ENCODE measurements at regions not wholly inside any gene's neighbourhood (a gene's known extent, or its start where the extent isn't known, plus 50 kb on each side); places are given as distances from the start of the nearest gene placed in this dataset.
"Not testable (repeated sequence)": the region's sequence is repeated elsewhere in the genome, so short reads cannot be mapped to it uniquely, and the experiment has no call there.

GRCh38 chr3:96619475-96619874 is 194.9 kb upstream of the EPHA6 start:
- in situ Hi-C loops (cut with MboI; ENCODE audit: low pct_ligation_motif_present in 1 of 4, low pct_unique_long_range_greater_than_20kb in 1 of 4, low sequenced_read_pairs in 3 of 4), result no loop called here
- Histone ChIP-seq H3K4me1 (no peaks in the 10 kb centered on the region), H3K27me3 (no peaks in the 10 kb centered on the region), H3K36me3 (no peaks in the 10 kb centered on the region), H3K4me3 (no peak overlapping the region), H3K9me3 (no peaks in the 10 kb centered on the region), H3K27ac (no peak overlapping the region)
- intact Hi-C loops (cut with DNase I; ENCODE audit: low total_unique reads), result no loop called here
- DNase-seq, result no peak
- no peak for TF ChIP-seq POLR2A (IDR thresholded peaks at IDR 0.05)
- TF ChIP-seq POLR2AphosphoS5 (IDR thresholded peaks at IDR 0.05), result no peak
- TF ChIP-seq CTCF (IDR thresholded peaks at IDR 0.05), result no peak
- no peak for TF ChIP-seq EP300 (IDR thresholded peaks at IDR 0.05; ENCODE audit: low read depth)
- WGBS, 2 donors (ENCODE audit: low coverage in 1 of 2), result 92 to 100% methylated on average over 2 to 19 of the region's 20 CpGs

- in situ Hi-C loops (cut with MboI; ENCODE audit: low pct_ligation_motif_present in 1 of 4, low pct_unique_long_range_greater_than_20kb in 1 of 4, low sequenced_read_pairs in 3 of 4), result no loop called here
- no peak for DNase-seq
Measured at GRCh38 chr3:96622878-96623277, 191.5 kb upstream of the EPHA6 start.

GRCh38 chr3:96631050-96631449 is 183.3 kb upstream of the EPHA6 start:
- H3K4me1 ChIP-seq, result no peaks in the 10 kb centered on the region
- in situ Hi-C loops (cut with MboI; ENCODE audit: low pct_ligation_motif_present in 1 of 4, low pct_unique_long_range_greater_than_20kb in 1 of 4, low sequenced_read_pairs in 3 of 4), result no loop called here
- intact Hi-C loops (cut with DNase I; ENCODE audit: low total_unique reads), result no loop called here
- H3K4me3 ChIP-seq, result no peak overlapping the region
- 81% methylated on average over 1 of the region's 1 CpG; no CpG with 5 or more reads in 1 of the 2 donors for whole genome bisulfite sequencing, 2 donors (ENCODE audit: low coverage in 1 of 2)
- H3K9me3 ChIP-seq, result no peaks in the 10 kb centered on the region
- TF ChIP-seq POLR2A (IDR thresholded peaks at IDR 0.05), result no peak
- H3K27ac ChIP-seq, result no peak overlapping the region
- DNase-seq, result no peak
- H3K36me3 ChIP-seq, result no peaks in the 10 kb centered on the region
- no peaks in the 10 kb centered on the region for H3K27me3 ChIP-seq

More at GRCh38 chr3:96622878-96623277, 191.5 kb upstream of the EPHA6 start:
- intact Hi-C loops (cut with DNase I; ENCODE audit: low total_unique reads), result no loop called here
- Histone ChIP-seq H3K27ac (no peak overlapping the region), H3K9me3 (no peaks in the 10 kb centered on the region), H3K4me1 (no peaks in the 10 kb centered on the region), H3K36me3 (no peaks in the 10 kb centered on the region), H3K27me3 (no peaks in the 10 kb centered on the region), H3K4me3 (no peak overlapping the region)
- whole genome bisulfite sequencing, 2 donors (ENCODE audit: low coverage in 1 of 2), result 86% methylated on average over 2 of the region's 2 CpGs; no CpG with 5 or more reads in 1 of the 2 donors
- no peak for TF ChIP-seq EP300 (IDR thresholded peaks at IDR 0.05; ENCODE audit: low read depth)
- TF ChIP-seq CTCF (IDR thresholded peaks at IDR 0.05), result no peak
- TF ChIP-seq POLR2AphosphoS5 (IDR thresholded peaks at IDR 0.05), result no peak
- TF ChIP-seq POLR2A (IDR thresholded peaks at IDR 0.05), result no peak

- Histone ChIP-seq H3K4me1 (no peaks in the 10 kb centered on the region), H3K27me3 (no peaks in the 10 kb centered on the region), H3K27ac (no peak overlapping the region), H3K36me3 (no peaks in the 10 kb centered on the region), H3K9me3 (no peaks in the 10 kb centered on the region), H3K4me3 (no peak overlapping the region)
- 86% methylated on average over 19 of the region's 20 CpGs; no CpG with 5 or more reads in 1 of the 2 donors for WGBS, 2 donors (ENCODE audit: low coverage in 1 of 2)
- intact Hi-C loops (cut with DNase I; ENCODE audit: low total_unique reads) (no loop called here), in situ Hi-C loops (cut with MboI; ENCODE audit: low pct_ligation_motif_present in 1 of 4, low pct_unique_long_range_greater_than_20kb in 1 of 4, low sequenced_read_pairs in 3 of 4) (no loop called here)
- no peak for DNase-seq
- no peak for TF ChIP-seq POLR2A (IDR thresholded peaks at IDR 0.05)
- TF ChIP-seq EP300 (IDR thresholded peaks at IDR 0.05; ENCODE audit: low read depth), result no peak
Measured at GRCh38 chr3:96646596-96646995, 167.8 kb upstream of the EPHA6 start.

GRCh38 chr3:96657710-96658109 is 156.7 kb upstream of the EPHA6 start:
- in situ Hi-C loops (cut with MboI; ENCODE audit: low pct_ligation_motif_present in 1 of 4, low pct_unique_long_range_greater_than_20kb in 1 of 4, low sequenced_read_pairs in 3 of 4), result no loop called here
- intact Hi-C loops (cut with DNase I; ENCODE audit: low total_unique reads), result no loop called here
- Histone ChIP-seq H3K27me3 (no peaks in the 10 kb centered on the region), H3K27ac (no peak overlapping the region), H3K36me3 (no peaks in the 10 kb centered on the region), H3K4me3 (no peak overlapping the region), H3K4me1 (no peaks in the 10 kb centered on the region), H3K9me3 (peaks cover 2 to 6% of the 10 kb centered on the region in 2 donors)
- TF ChIP-seq EP300 (IDR thresholded peaks at IDR 0.05; ENCODE audit: low read depth) (no peak), POLR2A (IDR thresholded peaks at IDR 0.05) (no peak)
- WGBS, 2 donors (ENCODE audit: low coverage in 1 of 2), result 80 to 87% methylated on average over 4 to 8 of the region's 8 CpGs
- no peak for DNase-seq

- DNase-seq; H3K36me3 ChIP-seq; H3K4me3 ChIP-seq; H3K9me3 ChIP-seq; H3K4me1 ChIP-seq; H3K27me3 ChIP-seq; H3K27ac ChIP-seq; in situ Hi-C loops (cut with MboI; ENCODE audit: low pct_ligation_motif_present in 1 of 4, low pct_unique_long_range_greater_than_20kb in 1 of 4, low sequenced_read_pairs in 3 of 4); intact Hi-C loops (cut with DNase I; ENCODE audit: low total_unique reads): not testable (repeated sequence)
- 83 to 91% methylated on average over 3 to 7 of the region's 7 CpGs for WGBS, 2 donors (ENCODE audit: low coverage in 1 of 2)
Measured at GRCh38 chr3:96671861-96672595, 142.4 kb upstream of the EPHA6 start.

Data from transverse colon (tissue), 4 donors.